Progenitor cell of endocrine pancreas (in vitro differentiated cells): ENCODE measurements at regions not wholly inside any gene's neighbourhood (a gene's known extent, or its start where the extent isn't known, plus 50 kb on each side); places are given as distances from the start of the nearest gene placed in this dataset.
"Not testable (repeated sequence)": the region's sequence is repeated elsewhere in the genome, so short reads cannot be mapped to it uniquely, and the experiment has no call there.

Experiments used
- DNase-seq: peaks from one replicate; pipeline ENCODE4 v3.0.0; 2021; ENCODE audit warnings: low spot score; ENCODE audit not compliant: unreplicated experiment
- H3K27ac Mint-ChIP-seq: 2 replicates; pipeline ENCODE4 v1.8.0; 2021; ENCODE audit warnings: mild to moderate bottlenecking, moderate library complexity, mixed read lengths
- H3K27me3 Mint-ChIP-seq: 2 replicates; pipeline ENCODE4 v1.8.0; 2021; ENCODE audit warnings: mixed read lengths
- H3K36me3 Mint-ChIP-seq: 2 replicates; pipeline ENCODE4 v1.8.0; 2022; ENCODE audit warnings: mixed read lengths; ENCODE audit not compliant: insufficient read depth
- H3K4me1 Mint-ChIP-seq: 2 replicates; pipeline ENCODE4 v1.8.0; 2021; ENCODE audit warnings: low read depth, mixed read lengths
- H3K4me3 Mint-ChIP-seq: 2 replicates; pipeline ENCODE4 v1.8.0; 2021; ENCODE audit warnings: low read depth, mild to moderate bottlenecking, moderate library complexity, mixed read lengths
- H3K9me3 Mint-ChIP-seq: 2 replicates; pipeline ENCODE4 v1.8.0; 2021; ENCODE audit warnings: low read depth, mixed read lengths
- TF ChIP-seq, protein P1 (sequence below): fragments of 200-600 bp; sonication (generic); IDR thresholded peaks from one replicate; pipeline ENCODE4 v1.5.0; 2021; ENCODE audit warnings: antibody characterized with exemption, mild to moderate bottlenecking; ENCODE audit not compliant: unreplicated experiment

DNA sequence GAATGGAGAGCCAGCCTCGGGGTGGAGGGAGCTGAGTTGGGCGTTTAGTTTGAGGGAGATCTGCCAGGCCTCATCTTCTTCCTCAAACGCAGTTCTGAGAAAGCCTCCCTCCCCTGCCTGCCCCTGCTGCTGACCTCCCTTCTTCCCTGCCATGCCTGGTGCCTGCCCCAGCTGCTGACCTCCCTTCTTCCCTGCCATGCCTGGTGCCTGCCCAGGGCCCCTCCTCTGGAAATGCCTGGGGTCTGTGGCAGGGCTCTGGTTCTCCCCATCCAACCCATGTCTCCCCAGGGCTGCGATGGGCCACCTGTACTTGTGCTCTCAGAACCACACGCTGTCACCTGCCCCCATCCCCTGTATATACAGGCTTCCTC, 114.6 kb downstream of the VEGFA start:
- peaks cover 5% of the 10 kb centered on the region for H3K4me1 Mint-ChIP-seq
- no peak for DNase-seq
- H3K9me3 Mint-ChIP-seq = no peaks in the 10 kb centered on the region
- TF ChIP-seq, protein P1, sequence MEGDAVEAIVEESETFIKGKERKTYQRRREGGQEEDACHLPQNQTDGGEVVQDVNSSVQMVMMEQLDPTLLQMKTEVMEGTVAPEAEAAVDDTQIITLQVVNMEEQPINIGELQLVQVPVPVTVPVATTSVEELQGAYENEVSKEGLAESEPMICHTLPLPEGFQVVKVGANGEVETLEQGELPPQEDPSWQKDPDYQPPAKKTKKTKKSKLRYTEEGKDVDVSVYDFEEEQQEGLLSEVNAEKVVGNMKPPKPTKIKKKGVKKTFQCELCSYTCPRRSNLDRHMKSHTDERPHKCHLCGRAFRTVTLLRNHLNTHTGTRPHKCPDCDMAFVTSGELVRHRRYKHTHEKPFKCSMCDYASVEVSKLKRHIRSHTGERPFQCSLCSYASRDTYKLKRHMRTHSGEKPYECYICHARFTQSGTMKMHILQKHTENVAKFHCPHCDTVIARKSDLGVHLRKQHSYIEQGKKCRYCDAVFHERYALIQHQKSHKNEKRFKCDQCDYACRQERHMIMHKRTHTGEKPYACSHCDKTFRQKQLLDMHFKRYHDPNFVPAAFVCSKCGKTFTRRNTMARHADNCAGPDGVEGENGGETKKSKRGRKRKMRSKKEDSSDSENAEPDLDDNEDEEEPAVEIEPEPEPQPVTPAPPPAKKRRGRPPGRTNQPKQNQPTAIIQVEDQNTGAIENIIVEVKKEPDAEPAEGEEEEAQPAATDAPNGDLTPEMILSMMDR = no peak
- H3K27ac Mint-ChIP-seq = no peak overlapping the region
- H3K36me3 Mint-ChIP-seq = no peaks in the 10 kb centered on the region
- peaks cover 3% of the 10 kb centered on the region for H3K27me3 Mint-ChIP-seq
- H3K4me3 Mint-ChIP-seq = no peak overlapping the region

- Mint-ChIP-seq H3K4me1 (peaks cover 6% of the 10 kb centered on the region), H3K36me3 (no peaks in the 10 kb centered on the region), H3K9me3 (no peaks in the 10 kb centered on the region), H3K27me3 (peaks cover 3% of the 10 kb centered on the region), H3K27ac (no peak overlapping the region), H3K4me3 (no peak overlapping the region)
- DNase-seq = no peak
- TF ChIP-seq, protein P1 = no peak
Observed at GRCh38 chr6:43883847-43884651, 114.0 kb downstream of the VEGFA start.

GRCh38 chr6:43882690-43883448, 112.9 kb downstream of the VEGFA start:
- H3K9me3 Mint-ChIP-seq, H3K36me3 Mint-ChIP-seq, H3K4me3 Mint-ChIP-seq, H3K27me3 Mint-ChIP-seq, H3K27ac Mint-ChIP-seq, DNase-seq: not testable (repeated sequence)
- peaks cover 11% of the 10 kb centered on the region for H3K4me1 Mint-ChIP-seq

- Mint-ChIP-seq H3K4me3 (no peak overlapping the region), H3K27me3 (no peaks in the 10 kb centered on the region), H3K36me3 (no peaks in the 10 kb centered on the region), H3K4me1 (peaks cover 31% of the 10 kb centered on the region), H3K27ac (no peak overlapping the region), H3K9me3 (no peaks in the 10 kb centered on the region)
- TF ChIP-seq, protein P1 = no peak
- no peak for DNase-seq
Observed at GRCh38 chr6:43880236-43881137, 110.5 kb downstream of the VEGFA start.

GRCh38 chr6:43879722-43880121, 109.7 kb downstream of the VEGFA start:
- peak overlapping the region; percentile 54 for H3K27ac Mint-ChIP-seq
- no peaks in the 10 kb centered on the region for H3K27me3 Mint-ChIP-seq
- H3K4me3 Mint-ChIP-seq = no peak overlapping the region
- no peak for DNase-seq
- peaks cover 35% of the 10 kb centered on the region for H3K4me1 Mint-ChIP-seq
- TF ChIP-seq, protein P1 = no peak
- no peaks in the 10 kb centered on the region for H3K9me3 Mint-ChIP-seq
- no peaks in the 10 kb centered on the region for H3K36me3 Mint-ChIP-seq
